ENCODE measurements at regions not wholly inside any gene's neighbourhood (a gene's known extent, or its start where the extent isn't known, plus 50 kb on each side); places are given as distances from the start of the nearest gene placed in this dataset.

DNA sequence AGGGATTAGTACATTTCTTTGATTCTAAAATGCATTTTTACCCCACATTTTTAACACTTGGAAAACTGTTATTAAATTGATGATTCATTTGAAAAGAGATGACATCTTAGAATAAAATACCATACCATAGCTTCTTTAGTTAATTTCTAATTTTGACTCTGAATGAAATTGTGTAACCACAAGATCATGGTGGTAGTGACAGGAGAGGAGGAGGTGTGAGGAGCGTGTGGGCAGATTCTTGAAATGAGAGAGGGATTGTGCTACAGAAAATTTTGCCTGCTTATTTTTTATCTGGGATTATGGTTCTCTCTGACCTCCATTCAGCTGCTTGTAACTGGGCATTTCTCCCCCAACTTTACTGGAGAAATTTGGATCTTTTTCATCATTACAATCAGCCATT is 173.3 kb upstream of the CLINT1 start:
- no peak overlapping the region for H3K27ac ChIP-seq (ENCODE audit: control insufficient read depth, insufficient read depth, low read length)
- H3K79me2 ChIP-seq (ENCODE audit: control insufficient read depth, insufficient read depth, low read length) = no peaks in the 10 kb centered on the region
- H3K27me3 ChIP-seq (ENCODE audit: control insufficient read depth, extremely low read depth, insufficient read depth, low read length) = no peaks in the 10 kb centered on the region
- no peaks in the 10 kb centered on the region for H3K9me1 ChIP-seq (ENCODE audit: control insufficient read depth, extremely low read depth, insufficient read depth, low read length)
- no peaks in the 10 kb centered on the region for H3K36me3 ChIP-seq (ENCODE audit: control insufficient read depth in 2 of 2, extremely low read depth in 1 of 2, insufficient read depth in 2 of 2, low read length in 2 of 2)
- FAIRE-seq (no peak), DNase-seq (ENCODE audit: low read depth, low spot score) (no peak)
- H3K4me3 ChIP-seq (ENCODE audit: control insufficient read depth in 2 of 3, extremely low read depth in 1 of 3, insufficient read depth in 2 of 3, low read depth in 1 of 3, low read length in 3 of 3) = no peak overlapping the region
- TF ChIP-seq EZH2 (IDR thresholded peaks at IDR 0.05; ENCODE audit: low read length) = no peak
- TF ChIP-seq, protein P1, sequence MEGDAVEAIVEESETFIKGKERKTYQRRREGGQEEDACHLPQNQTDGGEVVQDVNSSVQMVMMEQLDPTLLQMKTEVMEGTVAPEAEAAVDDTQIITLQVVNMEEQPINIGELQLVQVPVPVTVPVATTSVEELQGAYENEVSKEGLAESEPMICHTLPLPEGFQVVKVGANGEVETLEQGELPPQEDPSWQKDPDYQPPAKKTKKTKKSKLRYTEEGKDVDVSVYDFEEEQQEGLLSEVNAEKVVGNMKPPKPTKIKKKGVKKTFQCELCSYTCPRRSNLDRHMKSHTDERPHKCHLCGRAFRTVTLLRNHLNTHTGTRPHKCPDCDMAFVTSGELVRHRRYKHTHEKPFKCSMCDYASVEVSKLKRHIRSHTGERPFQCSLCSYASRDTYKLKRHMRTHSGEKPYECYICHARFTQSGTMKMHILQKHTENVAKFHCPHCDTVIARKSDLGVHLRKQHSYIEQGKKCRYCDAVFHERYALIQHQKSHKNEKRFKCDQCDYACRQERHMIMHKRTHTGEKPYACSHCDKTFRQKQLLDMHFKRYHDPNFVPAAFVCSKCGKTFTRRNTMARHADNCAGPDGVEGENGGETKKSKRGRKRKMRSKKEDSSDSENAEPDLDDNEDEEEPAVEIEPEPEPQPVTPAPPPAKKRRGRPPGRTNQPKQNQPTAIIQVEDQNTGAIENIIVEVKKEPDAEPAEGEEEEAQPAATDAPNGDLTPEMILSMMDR (optimal IDR thresholded peaks at IDR 0.05 in 1 of 3, IDR thresholded peaks at IDR 0.05 in 1 of 3, conservative IDR thresholded peaks at IDR 0.05 in 1 of 3; ENCODE audit: extremely low read depth in 1 of 3, insufficient read depth in 2 of 3, low read length in 3 of 3) = no peak
- H3K9ac ChIP-seq (ENCODE audit: control insufficient read depth, extremely low read depth, insufficient read depth, low read length) = no peak overlapping the region
- no peaks in the 10 kb centered on the region for H3K4me1 ChIP-seq (ENCODE audit: control insufficient read depth, extremely low read depth, insufficient read depth, low read length)
- no peak overlapping the region for H2AFZ ChIP-seq (ENCODE audit: control insufficient read depth, low read length)
- H3K9me3 ChIP-seq (ENCODE audit: control insufficient read depth, low read depth, low read length) = peaks cover 2% of the 10 kb centered on the region
- no peak overlapping the region for H3K4me2 ChIP-seq (ENCODE audit: control insufficient read depth, extremely low read depth, insufficient read depth, low read depth, low read length)
- no peaks in the 10 kb centered on the region for H4K20me1 ChIP-seq (ENCODE audit: control insufficient read depth, extremely low read depth, insufficient read depth, low read length)
- dilution Hi-C loops (cut with MboI; ENCODE audit: extremely low pct_ligation_motif_present, low sequenced_read_pairs) = no loop called here

DNA sequence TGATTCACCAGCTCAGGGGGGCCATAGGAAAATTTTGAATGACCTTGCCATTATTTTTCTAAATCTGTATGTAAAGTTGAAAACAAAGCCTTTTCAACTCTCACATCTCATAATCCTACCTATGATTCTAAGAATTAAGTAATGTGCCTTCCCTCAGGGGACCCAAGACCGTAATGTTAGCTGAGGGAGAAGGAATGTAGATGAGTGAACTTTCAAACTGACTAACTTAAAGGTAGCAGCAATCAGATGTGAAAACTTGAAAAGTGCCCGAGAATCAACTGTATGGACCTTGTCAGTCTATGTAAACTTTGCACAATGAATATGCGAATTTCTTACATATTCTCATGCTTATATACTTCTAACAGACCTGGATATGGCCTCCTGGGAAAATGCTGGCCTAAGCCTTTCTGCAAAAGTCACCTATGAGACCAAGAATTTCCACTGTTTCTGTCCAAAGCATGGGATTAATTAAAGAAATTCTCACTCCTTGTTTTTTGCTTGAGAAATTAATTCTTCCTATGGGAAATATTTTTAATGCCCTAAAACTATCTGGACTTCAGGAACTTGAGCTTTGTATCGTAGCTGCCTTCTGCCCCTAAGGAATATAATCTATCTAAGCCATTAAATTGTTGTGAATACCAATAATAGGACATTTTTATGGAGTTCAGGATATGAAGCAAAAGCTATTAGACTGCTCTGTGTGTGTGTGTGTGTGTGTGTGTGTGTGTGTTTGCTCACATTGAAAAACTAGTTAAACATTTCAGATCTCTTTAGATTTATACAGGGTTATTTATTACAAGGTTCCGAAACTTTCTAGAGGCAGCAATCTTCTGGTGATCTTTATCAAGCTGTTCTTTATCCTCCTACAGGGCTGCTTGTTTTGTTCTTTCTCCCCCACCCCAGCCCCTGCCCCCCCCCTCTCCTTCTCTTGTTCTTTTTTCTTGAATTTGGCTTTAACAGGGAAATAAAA is 169.1 kb upstream of the CLINT1 start:
- Histone ChIP-seq H3K27me3 (ENCODE audit: control insufficient read depth, extremely low read depth, insufficient read depth, low read length) (no peaks in the 10 kb centered on the region), H3K4me2 (ENCODE audit: control insufficient read depth, extremely low read depth, insufficient read depth, low read depth, low read length) (no peak overlapping the region), H2AFZ (ENCODE audit: control insufficient read depth, low read length) (no peak overlapping the region), H3K27ac (ENCODE audit: control insufficient read depth, insufficient read depth, low read length) (no peak overlapping the region), H3K79me2 (ENCODE audit: control insufficient read depth, insufficient read depth, low read length) (no peaks in the 10 kb centered on the region), H3K9me3 (ENCODE audit: control insufficient read depth, low read depth, low read length) (no peaks in the 10 kb centered on the region), H3K4me1 (ENCODE audit: control insufficient read depth, extremely low read depth, insufficient read depth, low read length) (no peaks in the 10 kb centered on the region), H3K9ac (ENCODE audit: control insufficient read depth, extremely low read depth, insufficient read depth, low read length) (no peak overlapping the region), H3K9me1 (ENCODE audit: control insufficient read depth, extremely low read depth, insufficient read depth, low read length) (no peaks in the 10 kb centered on the region), H3K4me3 (ENCODE audit: control insufficient read depth in 2 of 3, extremely low read depth in 1 of 3, insufficient read depth in 2 of 3, low read depth in 1 of 3, low read length in 3 of 3) (no peak overlapping the region), H3K36me3 (ENCODE audit: control insufficient read depth in 2 of 2, extremely low read depth in 1 of 2, insufficient read depth in 2 of 2, low read length in 2 of 2) (no peaks in the 10 kb centered on the region), H4K20me1 (ENCODE audit: control insufficient read depth, extremely low read depth, insufficient read depth, low read length) (no peaks in the 10 kb centered on the region)
- FAIRE-seq (no peak), DNase-seq (ENCODE audit: low read depth, low spot score) (no peak)
- dilution Hi-C loops (cut with MboI; ENCODE audit: extremely low pct_ligation_motif_present, low sequenced_read_pairs) = no loop called here
- TF ChIP-seq, protein P1 (optimal IDR thresholded peaks at IDR 0.05 in 1 of 3, IDR thresholded peaks at IDR 0.05 in 1 of 3, conservative IDR thresholded peaks at IDR 0.05 in 1 of 3; ENCODE audit: extremely low read depth in 1 of 3, insufficient read depth in 2 of 3, low read length in 3 of 3) = no peak
- no peak for TF ChIP-seq EZH2 (IDR thresholded peaks at IDR 0.05; ENCODE audit: low read length)

Data from keratinocyte (primary cell).